Omental fat pad (tissue), 3 donors: ENCODE measurements at regions not wholly inside any gene's neighbourhood (a gene's known extent, or its start where the extent isn't known, plus 50 kb on each side); places are given as distances from the start of the nearest gene placed in this dataset.

ENCODE experiments used
- ATAC-seq: fragments of 150-250 bp; one replicate; pipeline ENCODE4 v1.9.1; 2016; ENCODE audit warnings: mild to moderate bottlenecking, moderate library complexity; ENCODE audit not compliant: low FRiP score
- DNase-seq: peaks from one replicate; pipeline ENCODE4 v3.0.0-alpha.2; 2019; ENCODE audit warnings: low spot score
- CTCF ChIP-seq, 3 donors: fragments of 450-650 bp; IDR thresholded peaks; one replicate each; pipeline ENCODE4 v1.5.1; 2016 to 2017; ENCODE audit warnings: antibody characterized with exemption in 3 of 3, mild to moderate bottlenecking in 3 of 3, moderate library complexity in 2 of 3

DNA sequence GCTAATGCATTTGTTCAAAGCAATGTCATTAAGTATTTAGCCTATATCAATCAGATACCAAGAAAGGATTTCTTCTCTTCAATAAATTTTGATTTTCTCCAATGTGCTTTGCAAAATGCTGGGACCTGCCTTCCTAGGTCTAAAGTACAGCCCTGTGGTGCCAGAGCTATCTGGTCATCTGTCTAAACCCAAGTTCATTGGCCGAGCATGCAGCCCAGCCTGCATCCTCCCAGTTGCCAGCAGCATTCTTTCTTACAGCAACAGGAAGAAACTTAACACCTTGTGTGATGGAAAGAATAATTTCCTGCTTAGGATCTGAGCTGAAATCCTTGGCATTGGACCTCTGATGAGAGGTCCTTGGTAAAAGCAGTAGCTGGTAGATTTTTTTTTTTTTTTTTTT, 310.0 kb downstream of the RBM26 start:
- DNase-seq: no peak
- TF ChIP-seq CTCF (IDR thresholded peaks at IDR 0.05): no peak

DNA sequence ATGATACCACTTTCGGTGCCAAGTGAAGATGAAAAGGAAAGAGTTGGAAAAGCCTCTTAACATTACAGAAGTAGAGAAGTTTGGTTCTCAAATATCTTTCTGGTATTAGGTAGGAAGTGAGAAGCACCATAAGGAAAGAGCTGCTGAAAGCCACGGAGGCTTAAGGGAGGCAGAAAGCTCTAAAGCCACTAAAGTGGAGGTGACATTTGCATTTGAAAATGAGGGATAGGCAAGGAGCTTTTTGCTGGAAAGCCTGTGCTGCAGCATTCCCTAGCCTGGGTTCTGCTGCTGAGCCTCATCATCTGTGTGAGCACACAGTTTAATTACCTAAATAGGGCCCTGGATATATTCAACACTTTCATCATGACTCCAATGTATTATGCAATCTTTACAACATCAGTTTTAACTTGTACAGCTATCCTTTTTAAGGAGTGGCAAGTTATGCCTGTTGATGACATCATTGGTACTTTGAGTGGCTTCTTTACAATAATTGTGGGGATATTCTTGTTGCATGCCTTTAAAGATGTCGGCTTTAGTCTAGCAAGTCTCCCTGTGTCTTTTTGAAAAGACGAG, 315.4 kb downstream of the RBM26 start:
- TF ChIP-seq CTCF (IDR thresholded peaks at IDR 0.05): no peak
- DNase-seq (no peak), ATAC-seq (no peak)

More for the DNA sequence above, 310.0 kb downstream of the RBM26 start:
- no peak for ATAC-seq

GRCh38 chr13:79084802-79085424, 321.1 kb downstream of the RBM26 start:
- no peak for TF ChIP-seq CTCF (IDR thresholded peaks at IDR 0.05)
- ATAC-seq (no peak), DNase-seq (no peak)

- no peak for DNase-seq
- TF ChIP-seq CTCF (IDR thresholded peaks at IDR 0.05): no peak
- ATAC-seq: no peak
Measured at GRCh38 chr13:79081942-79082341, 324.1 kb downstream of the RBM26 start.

DNA sequence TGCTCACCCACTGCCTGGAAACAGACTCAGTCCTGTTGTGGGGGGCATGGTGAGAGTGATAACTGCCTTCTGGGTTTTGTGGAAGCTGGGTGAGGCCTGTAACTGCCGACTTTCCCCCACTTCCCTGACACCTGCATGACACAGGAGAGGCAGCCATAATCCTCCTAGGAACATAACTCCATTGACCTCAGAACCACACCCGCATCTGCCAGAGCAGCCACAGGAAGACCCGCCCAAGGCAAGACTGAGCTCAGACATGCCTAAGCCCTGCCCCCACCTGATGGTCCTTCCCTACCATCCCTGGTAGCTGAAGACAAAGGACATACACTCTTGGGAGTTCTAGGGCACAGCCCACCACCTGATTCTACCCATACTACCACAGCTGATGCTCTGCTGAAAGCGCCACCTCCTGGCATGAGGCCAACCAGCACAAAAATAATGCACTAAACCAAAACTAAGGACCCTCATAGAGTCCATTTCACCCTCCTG, 326.7 kb downstream of the RBM26 start:
- no peak for ATAC-seq
- no peak for TF ChIP-seq CTCF (IDR thresholded peaks at IDR 0.05)
- DNase-seq: no peak

DNA sequence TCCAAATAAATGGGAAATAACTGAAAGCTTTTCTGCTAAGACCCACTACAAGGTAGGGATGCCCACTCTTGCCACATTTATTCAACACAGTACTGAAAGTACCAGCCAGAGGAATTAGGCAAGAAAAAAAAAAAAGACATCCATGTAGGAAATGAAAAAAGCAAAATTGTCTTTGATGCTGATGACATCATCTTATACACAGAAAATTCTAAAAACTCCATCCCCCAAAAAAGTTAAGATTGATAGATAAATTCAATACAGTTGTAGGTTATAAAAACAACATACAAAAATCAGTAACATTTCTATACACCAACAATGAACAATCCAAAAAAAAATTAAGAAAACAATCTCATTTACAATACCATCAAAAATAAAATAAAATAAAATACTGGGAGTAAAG, 330.4 kb downstream of the RBM26 start:
- ATAC-seq (no peak), DNase-seq (no peak)
- TF ChIP-seq CTCF (IDR thresholded peaks at IDR 0.05): no peak

GRCh38 chr13:79070343-79070974, 335.6 kb downstream of the RBM26 start:
- DNase-seq: no peak
- no peak for ATAC-seq
- TF ChIP-seq CTCF (IDR thresholded peaks at IDR 0.05): no peak
